ENCODE measurements at regions not wholly inside any gene's neighbourhood (a gene's known extent, or its start where the extent isn't known, plus 50 kb on each side); places are given as distances from the start of the nearest gene placed in this dataset.

DNA sequence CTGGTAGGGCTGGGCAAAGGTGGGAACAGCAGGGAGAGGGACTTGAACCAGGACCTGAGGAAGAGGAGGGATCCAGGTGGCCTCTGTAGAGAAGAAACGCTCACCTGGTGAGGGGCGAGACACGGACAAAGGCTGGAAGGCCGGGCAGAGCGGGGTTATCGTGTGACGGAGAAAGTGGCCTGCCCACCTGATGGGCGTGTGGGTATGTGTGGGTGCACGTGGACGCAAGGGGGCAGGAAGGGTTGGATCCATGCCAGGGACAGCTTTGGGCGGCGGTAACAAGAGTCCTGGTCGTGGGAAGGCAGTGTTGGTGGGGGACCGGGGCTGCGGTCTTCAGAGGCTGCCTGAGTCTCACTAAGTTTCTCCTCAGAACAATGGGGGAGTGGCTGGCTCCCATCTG, 104.1 kb upstream of the GSE1 start:
- no peak for DNase-seq (ENCODE audit: extremely low spot score in 2 of 2)
- no peaks in the 10 kb centered on the region for H3K36me3 ChIP-seq
- intact Hi-C loops (cut with DNase I), result no loop called here
- peaks cover 8% of the 10 kb centered on the region for H3K4me1 ChIP-seq
- TF ChIP-seq POLR2AphosphoS5 (IDR thresholded peaks at IDR 0.05; ENCODE audit: insufficient read depth in 1 of 2, low read depth in 1 of 2), result no peak
- TF ChIP-seq POLR2A (IDR thresholded peaks at IDR 0.05), result no peak
- TF ChIP-seq, protein P1, sequence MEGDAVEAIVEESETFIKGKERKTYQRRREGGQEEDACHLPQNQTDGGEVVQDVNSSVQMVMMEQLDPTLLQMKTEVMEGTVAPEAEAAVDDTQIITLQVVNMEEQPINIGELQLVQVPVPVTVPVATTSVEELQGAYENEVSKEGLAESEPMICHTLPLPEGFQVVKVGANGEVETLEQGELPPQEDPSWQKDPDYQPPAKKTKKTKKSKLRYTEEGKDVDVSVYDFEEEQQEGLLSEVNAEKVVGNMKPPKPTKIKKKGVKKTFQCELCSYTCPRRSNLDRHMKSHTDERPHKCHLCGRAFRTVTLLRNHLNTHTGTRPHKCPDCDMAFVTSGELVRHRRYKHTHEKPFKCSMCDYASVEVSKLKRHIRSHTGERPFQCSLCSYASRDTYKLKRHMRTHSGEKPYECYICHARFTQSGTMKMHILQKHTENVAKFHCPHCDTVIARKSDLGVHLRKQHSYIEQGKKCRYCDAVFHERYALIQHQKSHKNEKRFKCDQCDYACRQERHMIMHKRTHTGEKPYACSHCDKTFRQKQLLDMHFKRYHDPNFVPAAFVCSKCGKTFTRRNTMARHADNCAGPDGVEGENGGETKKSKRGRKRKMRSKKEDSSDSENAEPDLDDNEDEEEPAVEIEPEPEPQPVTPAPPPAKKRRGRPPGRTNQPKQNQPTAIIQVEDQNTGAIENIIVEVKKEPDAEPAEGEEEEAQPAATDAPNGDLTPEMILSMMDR (IDR thresholded peaks at IDR 0.05), result no peak
- H3K27ac ChIP-seq, result no peak overlapping the region
- H3K9me3 ChIP-seq, result no peaks in the 10 kb centered on the region
- no peaks in the 10 kb centered on the region for H3K27me3 ChIP-seq
- no peak overlapping the region for H3K4me3 ChIP-seq

- Histone ChIP-seq H3K27me3 (no peaks in the 10 kb centered on the region), H3K4me1 (peaks cover 20% of the 10 kb centered on the region), H3K36me3 (no peaks in the 10 kb centered on the region), H3K4me3 (no peak overlapping the region), H3K9me3 (no peaks in the 10 kb centered on the region), H3K27ac (no peak overlapping the region)
- no peak for DNase-seq (ENCODE audit: extremely low spot score in 2 of 2)
- intact Hi-C loops (cut with DNase I), result no loop called here
- TF ChIP-seq POLR2A (IDR thresholded peaks at IDR 0.05) (no peak), POLR2AphosphoS5 (IDR thresholded peaks at IDR 0.05; ENCODE audit: insufficient read depth in 1 of 2, low read depth in 1 of 2) (no peak)
- TF ChIP-seq, protein P1 (IDR thresholded peaks at IDR 0.05), result no peak
Observed at GRCh38 chr16:85510041-85510659, 103.0 kb upstream of the GSE1 start.

- H3K9me3 ChIP-seq, result no peaks in the 10 kb centered on the region
- TF ChIP-seq POLR2A (IDR thresholded peaks at IDR 0.05) (no peak), POLR2AphosphoS5 (IDR thresholded peaks at IDR 0.05; ENCODE audit: insufficient read depth in 1 of 2, low read depth in 1 of 2) (no peak)
- TF ChIP-seq, protein P1 (IDR thresholded peaks at IDR 0.05), result no peak
- H3K4me3 ChIP-seq, result no peak overlapping the region
- H3K36me3 ChIP-seq, result no peaks in the 10 kb centered on the region
- H3K27ac ChIP-seq, result no peak overlapping the region
- intact Hi-C loops (cut with DNase I), result no loop called here
- H3K4me1 ChIP-seq, result peaks cover 30% of the 10 kb centered on the region
- no peak for DNase-seq (ENCODE audit: extremely low spot score in 2 of 2)
- no peaks in the 10 kb centered on the region for H3K27me3 ChIP-seq
Observed at GRCh38 chr16:85511938-85512807, 100.9 kb upstream of the GSE1 start.

DNA sequence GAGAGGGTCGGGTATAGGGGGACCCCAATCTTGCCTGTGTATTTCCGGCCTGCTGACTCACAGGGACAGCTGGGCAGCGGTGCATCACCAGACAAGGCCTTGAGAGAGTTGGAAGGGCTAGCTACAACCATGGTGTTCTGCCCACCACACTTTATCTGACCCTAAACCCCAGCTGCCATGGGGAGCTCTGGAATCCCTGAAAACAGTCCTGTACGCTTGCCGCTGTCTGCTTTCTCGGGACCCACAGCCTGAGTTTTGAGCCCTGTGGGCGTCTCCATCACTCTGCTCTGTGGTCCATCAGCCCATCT, 100.4 kb upstream of the GSE1 start:
- intact Hi-C loops (cut with DNase I), result no loop called here
- Histone ChIP-seq H3K4me3 (no peak overlapping the region), H3K27ac (peak overlapping the region; percentile 85), H3K4me1 (peaks cover 30% of the 10 kb centered on the region), H3K36me3 (no peaks in the 10 kb centered on the region), H3K27me3 (no peaks in the 10 kb centered on the region), H3K9me3 (no peaks in the 10 kb centered on the region)
- no peak for TF ChIP-seq POLR2AphosphoS5 (IDR thresholded peaks at IDR 0.05; ENCODE audit: insufficient read depth in 1 of 2, low read depth in 1 of 2)
- TF ChIP-seq, protein P1 (IDR thresholded peaks at IDR 0.05), result no peak
- TF ChIP-seq POLR2A (IDR thresholded peaks at IDR 0.05), result no peak
- DNase-seq (ENCODE audit: extremely low spot score in 2 of 2), result no peak

DNA sequence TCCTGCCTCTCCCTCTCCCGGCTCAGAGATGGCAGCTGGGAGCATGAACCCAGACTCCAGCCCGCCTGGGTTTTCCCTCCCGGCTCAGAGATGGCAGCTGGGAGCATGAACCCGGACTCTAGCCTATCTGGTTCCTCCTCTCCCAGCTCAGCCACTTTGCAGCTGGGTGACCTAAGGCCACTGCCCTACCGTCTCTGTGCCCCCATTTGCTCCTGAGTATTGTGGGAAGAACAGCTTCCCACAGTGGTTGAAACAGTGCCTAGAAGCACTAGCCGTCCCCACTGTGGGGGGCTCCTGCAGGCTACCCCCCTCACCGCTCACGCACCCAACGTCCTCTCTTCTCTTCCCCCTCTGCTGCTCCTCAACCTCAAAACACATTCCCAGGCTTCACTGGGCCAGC, 99.9 kb upstream of the GSE1 start:
- Histone ChIP-seq H3K27me3 (no peaks in the 10 kb centered on the region), H3K27ac (peak overlapping the region; percentile 85), H3K9me3 (no peaks in the 10 kb centered on the region), H3K4me1 (peaks cover 30% of the 10 kb centered on the region), H3K36me3 (no peaks in the 10 kb centered on the region), H3K4me3 (no peak overlapping the region)
- DNase-seq (ENCODE audit: extremely low spot score in 2 of 2), result no peak
- TF ChIP-seq POLR2AphosphoS5 (IDR thresholded peaks at IDR 0.05; ENCODE audit: insufficient read depth in 1 of 2, low read depth in 1 of 2) (no peak), POLR2A (IDR thresholded peaks at IDR 0.05) (no peak)
- TF ChIP-seq, protein P1 (IDR thresholded peaks at IDR 0.05), result no peak
- intact Hi-C loops (cut with DNase I), result no loop called here

Measured in vagina (tissue), 2 donors.